NCI-H2107 (cell line): ENCODE measurements at regions not wholly inside any gene's neighbourhood (a gene's known extent, or its start where the extent isn't known, plus 50 kb on each side); places are given as distances from the start of the nearest gene placed in this dataset.
"Not testable (repeated sequence)": the region's sequence is repeated elsewhere in the genome, so short reads cannot be mapped to it uniquely, and the experiment has no call there.

Experiments used
- DNase-seq: peaks from one replicate; lab custom pipeline; 2025; lab: John Stamatoyannopoulos, UW

DNA sequence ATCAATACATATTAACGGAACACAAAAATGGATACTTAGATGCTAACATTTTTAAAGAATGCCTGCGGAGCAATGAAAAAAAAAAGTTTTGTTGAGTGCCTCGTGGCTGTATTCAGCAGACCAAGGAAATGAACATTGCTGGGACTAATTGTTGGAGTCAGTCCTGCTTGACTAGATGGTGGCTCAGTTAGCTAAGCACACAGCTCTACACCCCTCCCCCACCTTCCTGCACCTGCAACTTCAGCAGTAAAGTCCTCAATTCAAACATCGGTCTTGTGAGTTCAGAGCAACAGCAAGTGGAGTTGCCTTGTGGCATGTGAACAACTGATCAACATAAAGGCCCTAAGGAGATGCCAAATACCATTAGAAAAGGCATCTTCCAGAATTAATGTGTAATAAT is 326.0 kb upstream of the NPSR1 start:
- no peak for DNase-seq

DNA sequence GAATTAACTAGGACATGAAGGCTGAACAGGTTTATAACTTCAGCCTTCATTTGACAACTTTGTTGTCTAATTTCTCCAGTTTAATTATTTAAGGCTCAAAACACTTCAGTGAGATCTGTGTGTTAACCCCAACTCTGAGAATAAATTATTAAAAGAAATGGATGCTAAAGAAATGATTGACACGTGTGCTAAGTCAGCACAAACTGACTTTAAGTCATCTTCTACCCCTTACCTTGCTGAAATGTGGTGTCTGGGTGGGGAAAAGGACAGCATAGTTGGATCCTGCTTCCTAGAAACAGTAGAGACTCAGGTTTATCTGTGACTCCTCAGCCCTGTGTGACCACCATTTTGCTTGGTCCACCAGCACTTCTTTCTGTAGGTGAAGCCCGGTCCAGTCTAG is 324.8 kb upstream of the NPSR1 start:
- DNase-seq: no peak

DNA sequence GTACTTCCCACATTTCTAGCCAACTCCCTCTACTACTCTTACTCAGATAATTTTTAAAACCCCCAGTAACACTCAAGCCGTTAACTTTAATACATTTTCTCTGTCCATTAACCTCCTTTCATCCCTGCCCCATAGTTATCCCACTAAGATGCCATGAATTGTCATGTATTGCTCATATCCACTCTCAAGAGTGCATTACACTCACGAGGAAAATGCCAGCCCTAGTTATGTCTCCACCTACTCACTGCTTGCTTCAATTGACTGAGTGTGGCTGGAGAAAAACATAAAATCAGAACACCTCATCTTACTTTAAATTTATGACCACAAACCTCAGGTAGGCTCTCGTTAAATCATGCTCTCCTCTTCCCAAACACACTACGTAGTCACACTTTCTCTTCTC is 324.1 kb upstream of the NPSR1 start:
- DNase-seq: no peak

DNA sequence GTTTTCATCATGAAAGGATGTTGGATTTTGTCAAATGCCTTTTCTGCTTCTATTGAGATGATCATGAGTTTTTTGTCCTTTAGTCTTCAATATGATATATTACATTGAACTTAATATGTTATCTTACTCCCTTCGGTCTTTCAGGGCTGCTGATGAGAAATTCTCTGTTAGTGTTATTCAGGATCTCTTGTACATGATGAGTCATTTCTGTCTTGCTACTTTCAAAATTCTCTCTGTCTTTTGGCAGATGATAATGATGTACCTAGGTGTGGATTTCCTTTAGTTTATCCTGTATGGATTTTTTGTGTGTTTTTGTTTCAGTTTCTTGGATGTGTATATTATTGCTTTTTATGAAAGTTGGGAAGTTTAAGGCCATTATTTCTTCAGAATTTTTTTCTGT is 320.9 kb upstream of the NPSR1 start:
- no peak for DNase-seq

DNA sequence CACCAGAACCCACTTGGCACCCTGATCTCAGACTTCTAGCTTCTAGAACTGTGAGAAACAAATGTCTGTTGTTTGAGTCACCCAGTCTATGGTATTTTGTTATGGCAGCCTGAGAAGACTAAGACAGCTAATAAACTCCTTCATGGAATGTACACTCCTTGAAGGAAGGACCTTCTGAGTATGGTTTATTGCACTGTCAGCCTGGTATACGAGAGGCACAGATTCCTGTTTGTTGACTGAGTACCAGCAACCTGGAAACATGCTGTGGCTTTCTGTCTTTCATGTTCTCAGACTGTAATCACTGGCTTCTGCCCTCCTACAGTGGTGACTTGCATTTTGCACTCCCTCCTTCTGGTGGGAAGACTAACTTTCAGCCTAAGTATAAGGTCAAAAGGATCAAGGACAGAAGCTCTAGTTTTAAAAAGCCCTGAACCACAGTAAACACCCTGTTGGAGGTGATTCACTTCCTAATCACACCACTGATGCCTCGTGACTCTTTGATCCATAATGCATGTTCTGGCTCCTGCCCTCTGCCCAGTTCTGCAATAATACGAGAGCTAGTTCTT is 319.0 kb upstream of the NPSR1 start:
- DNase-seq: no peak

DNA sequence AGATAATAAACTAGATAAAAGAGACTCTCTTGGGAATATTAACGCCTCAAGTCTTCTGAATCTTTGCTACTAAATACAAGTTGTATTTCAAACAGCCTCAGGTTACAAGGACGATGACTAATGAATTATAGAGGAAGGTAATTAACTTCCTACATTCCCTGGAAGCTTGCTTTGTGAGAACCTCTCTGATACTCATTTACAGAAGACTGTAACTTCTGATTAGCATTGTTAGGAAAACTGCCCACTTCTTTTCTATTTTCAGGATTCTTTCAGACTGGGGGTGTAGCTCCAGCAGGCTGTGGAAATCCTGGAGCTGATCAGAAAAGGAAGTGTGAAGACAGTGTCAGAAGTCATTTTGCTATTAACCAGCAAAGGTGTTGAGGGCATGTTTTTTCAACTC is 316.7 kb upstream of the NPSR1 start:
- no peak for DNase-seq

DNA sequence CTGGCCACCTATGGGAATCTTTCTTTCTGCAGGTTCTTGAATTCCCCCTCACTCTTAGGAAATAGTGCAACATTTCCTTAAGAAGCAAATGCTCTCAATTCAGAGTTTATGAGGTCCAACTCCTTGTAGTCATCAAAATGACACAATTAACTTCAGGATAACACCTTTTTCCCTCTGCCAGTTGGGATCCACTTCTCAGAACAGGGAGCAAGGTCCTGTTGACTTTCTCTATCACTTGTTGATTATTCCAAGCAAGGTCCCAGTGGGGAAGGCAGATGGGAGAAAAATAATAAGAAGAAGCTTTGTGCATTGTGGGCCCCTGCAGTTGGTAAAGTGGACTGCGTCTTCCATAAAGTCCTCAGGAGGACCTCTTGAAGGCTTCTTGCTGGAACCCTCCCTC is 315.6 kb upstream of the NPSR1 start:
- DNase-seq: no peak

DNA sequence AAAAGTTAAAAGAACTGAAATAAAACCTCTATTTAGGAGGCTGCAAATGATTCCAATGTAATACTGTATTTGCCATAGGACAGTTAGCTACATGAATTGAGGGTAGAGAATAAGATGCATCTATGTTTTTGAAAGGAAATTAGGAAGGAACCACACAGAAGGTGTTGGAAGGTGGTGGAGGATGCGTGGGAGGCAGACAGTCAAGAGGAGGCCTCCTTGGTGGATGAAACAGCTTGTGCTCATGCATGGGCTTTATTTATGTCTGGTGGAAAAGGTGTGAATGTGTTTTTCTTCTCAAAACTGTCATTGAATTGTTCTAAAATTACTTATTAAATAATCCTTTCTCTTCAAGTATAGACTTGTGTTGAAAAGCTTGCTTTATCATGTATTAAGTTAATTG is 314.4 kb upstream of the NPSR1 start:
- DNase-seq: no peak

DNA sequence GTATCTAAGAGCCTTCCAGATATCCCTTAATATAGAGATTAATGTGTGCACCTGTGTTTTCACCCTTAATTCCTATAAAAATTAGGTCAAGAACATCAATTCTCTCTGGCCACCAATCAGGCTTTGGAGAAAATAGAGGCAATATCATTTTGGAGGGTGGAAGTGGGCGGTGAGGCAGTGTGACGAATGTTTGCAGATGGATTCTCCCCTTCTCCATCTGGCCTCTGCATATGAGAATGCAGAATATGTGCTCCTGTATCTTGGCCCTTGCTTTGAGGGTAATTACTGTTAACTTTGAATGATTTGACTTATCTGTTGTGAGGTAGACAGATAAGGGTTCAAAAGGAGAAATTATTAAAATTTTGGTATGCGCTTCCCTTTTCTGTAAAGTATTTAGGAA is 304.0 kb upstream of the NPSR1 start:
- no peak for DNase-seq

DNA sequence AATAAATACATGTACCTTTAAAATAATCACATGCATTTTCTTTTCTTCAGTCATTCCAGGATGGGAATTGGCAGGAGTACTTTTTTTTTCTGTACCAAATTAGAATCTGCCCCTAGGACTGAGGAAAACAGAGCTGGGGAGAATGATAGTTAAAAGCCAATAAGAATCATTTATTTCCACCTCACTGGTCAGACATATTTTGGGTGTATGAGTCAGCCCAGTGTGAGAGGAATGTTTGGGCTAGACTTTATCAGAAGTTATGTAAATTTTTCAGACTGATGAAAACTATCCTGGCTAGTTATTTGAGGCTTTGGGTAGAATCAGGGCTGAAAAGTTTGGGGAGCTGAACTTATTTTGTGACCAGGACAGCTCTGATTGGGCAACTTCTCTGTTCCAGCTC is 303.1 kb upstream of the NPSR1 start:
- no peak for DNase-seq

DNA sequence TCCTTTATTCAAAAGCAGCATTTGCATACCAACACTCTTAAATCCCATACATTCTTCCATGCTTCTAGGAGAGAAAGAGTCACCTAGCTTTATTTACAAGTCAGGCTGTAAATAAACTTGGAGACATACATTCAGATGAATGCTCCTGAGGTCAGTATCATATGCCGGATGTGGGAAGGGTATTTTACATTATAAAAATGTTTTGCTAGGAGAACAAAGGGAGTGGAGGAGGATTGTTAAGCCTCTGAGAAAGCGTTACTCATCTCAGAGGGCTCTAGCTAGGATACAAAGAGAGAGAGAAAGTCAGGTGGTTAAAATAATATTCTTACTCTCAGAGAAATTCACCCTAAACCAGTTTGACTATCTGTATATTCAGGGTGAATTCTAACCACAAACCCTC is 300.9 kb upstream of the NPSR1 start:
- no peak for DNase-seq

DNA sequence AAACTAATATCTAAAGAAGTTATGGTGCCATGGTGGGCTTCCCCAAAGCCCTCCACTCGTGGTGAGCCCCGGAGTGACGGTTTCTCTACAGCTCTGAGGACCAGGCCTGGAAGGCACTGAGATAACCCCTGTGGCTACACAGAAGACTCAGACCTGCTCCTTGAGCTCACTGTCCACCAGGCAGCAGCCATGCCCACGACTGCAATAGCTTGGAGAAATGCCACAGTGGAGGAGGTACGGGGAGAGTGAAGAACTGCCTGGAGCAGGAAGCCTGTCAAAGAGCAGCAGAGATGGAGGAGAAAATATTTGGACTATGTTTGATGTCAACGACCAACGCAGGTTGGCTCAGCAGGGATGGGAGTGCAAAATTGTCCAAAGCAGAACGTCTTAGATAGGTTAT is 300.1 kb upstream of the NPSR1 start:
- no peak for DNase-seq

DNA sequence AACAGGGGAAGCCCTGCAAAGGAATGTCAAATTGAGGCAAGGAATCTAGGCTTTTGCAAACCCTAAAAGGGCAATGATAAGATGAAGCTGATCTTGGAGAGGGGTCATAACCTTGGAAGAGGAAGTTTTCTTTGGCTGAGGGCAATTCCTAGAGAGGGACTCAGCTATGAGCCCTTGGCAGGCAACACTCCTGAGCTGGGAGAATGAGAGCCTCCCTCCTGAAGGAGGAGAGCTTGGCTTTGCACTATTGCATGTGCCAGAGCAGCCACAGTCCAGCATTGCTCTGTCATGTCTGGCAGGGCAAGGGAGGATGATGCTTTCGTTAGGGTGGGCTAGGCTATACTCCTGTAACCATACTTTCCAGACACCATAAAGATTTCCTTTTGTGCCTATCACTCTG is 299.4 kb upstream of the NPSR1 start:
- DNase-seq: not testable (repeated sequence)

DNA sequence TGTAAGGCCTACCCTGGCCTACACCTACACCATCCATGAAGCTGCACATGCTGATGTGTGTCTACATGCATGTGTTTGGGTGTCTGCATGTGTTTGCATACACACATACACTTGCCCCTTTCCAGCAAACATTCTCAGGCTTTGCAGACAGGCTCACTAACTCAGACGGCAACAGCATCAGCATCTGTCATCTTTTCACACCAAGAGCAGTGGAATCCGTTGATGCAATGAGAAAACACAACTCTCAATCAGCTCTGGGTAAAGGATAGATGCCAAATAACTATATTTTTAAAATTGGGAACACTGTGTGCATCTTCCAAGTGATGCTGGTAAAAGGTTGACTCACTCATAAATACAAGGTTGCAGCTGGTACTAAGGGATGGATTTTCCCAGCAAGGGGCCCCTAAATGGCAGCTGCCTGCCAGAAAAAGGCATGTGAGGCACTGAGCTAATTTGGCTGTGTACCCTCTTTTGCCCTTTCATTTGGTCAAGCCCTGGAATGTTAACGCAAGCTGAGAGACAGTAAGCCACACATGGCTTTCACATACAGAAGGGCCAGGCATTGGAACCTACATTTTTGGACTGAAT is 296.3 kb upstream of the NPSR1 start:
- no peak for DNase-seq

DNA sequence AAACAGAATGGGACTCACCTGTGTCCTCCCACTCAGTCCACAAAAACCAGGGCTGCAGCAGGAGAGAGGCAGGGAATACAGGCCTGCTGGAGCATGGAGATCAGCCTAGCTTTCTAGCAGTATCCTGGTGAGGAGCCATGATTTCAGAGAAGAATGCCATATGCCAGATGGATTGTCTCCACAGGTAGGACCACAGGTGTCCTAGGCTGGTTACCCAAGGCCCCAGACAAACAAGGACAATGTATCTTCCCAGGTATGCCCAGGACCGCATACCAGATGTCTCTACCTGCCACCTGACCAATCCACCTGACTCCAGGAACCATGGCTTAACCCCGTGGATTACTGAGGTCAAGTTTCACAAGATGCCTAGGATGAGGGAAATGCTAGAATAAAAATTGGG is 295.4 kb upstream of the NPSR1 start:
- DNase-seq: no peak

DNA sequence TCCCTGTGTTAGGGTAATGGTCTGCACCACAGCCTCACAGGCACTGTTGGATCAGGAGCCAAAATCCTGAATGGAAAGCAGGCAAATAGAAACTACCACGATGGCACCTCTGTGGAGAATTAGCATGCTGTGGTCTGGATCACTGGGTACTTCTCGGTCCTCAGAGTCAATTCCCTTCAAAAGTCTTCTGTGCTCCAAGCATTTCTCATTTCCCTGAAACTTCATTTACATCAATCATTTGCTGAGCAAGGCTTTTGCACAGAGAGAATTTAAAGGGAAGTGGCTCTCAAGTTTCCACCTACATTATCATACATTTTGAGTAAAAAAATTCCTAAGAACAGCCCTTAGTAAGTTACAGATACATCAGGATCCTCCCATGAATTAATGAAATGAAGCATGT is 293.9 kb upstream of the NPSR1 start:
- no peak for DNase-seq

DNA sequence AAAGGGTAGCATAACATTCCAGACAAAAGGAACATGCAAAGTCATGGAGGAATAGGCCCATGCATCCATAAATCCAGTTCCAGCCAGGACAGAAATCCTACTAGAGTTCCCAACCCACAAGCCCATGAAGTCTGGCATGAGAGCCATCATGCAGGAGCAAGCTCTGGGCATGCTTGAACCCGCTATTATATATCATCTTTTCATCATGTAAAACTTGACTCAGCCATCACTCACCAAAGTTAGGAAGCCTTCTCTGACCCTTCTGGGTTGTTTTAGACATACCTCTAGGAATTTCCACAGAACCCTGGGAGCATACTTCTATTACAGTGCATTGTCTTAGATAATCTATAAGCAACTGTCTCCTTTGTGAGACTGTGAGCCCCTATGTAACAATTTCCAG is 293.0 kb upstream of the NPSR1 start:
- no peak for DNase-seq

DNA sequence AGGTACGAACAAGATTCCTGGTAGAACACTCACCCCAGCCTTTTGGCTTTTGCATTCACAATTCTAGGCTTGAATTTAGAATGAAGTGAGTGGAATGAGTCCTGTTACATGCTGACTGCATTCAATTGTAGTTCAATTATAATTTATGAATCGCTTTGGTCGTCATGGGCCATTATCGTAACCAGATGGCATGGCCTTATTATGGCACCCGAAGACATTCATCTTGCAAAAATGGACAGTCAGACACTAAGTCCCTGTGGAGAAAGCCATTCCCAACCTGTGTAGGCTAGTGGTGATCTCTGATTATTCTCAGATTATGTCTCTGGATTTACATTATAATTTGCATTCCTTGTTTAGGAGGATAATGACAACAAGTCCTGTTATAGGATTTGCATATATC is 292.4 kb upstream of the NPSR1 start:
- no peak for DNase-seq

DNA sequence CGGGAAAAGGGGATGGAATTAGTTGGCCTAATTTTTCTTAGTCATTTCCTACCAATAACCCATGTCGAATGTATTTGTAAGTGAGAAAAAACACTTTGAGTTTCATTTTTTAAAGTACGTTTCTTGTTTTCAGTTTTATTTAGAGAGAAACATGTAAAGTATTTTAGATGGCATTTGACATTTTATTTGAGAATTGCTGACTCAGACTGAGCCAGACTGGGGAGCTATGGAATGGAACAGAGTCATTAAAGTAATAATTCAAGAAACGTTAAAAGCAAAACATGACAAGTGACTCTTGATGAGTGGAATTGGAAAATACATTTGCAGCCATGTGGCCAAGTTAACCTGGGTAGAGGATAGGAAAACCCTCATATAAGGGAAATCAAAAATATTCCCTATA is 286.1 kb upstream of the NPSR1 start:
- DNase-seq: no peak

DNA sequence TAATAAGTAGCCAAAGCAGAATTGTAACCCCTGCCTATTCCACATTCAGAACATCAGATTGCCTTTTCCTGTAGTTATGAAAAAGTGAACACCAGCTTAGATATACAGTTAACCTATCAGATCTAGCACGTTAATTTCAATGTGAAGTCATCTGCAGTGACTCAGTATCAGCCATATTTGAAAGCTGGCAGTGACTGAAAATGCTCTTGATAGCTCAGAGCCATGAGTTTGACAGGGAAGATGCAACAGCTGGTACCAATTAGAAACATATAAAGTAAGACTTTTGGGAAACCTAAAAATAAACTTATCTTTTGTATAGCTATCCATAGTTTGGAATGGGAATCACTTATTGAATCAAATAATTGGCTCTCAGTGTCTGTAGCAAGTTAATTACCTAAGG is 284.1 kb upstream of the NPSR1 start:
- DNase-seq: no peak

DNA sequence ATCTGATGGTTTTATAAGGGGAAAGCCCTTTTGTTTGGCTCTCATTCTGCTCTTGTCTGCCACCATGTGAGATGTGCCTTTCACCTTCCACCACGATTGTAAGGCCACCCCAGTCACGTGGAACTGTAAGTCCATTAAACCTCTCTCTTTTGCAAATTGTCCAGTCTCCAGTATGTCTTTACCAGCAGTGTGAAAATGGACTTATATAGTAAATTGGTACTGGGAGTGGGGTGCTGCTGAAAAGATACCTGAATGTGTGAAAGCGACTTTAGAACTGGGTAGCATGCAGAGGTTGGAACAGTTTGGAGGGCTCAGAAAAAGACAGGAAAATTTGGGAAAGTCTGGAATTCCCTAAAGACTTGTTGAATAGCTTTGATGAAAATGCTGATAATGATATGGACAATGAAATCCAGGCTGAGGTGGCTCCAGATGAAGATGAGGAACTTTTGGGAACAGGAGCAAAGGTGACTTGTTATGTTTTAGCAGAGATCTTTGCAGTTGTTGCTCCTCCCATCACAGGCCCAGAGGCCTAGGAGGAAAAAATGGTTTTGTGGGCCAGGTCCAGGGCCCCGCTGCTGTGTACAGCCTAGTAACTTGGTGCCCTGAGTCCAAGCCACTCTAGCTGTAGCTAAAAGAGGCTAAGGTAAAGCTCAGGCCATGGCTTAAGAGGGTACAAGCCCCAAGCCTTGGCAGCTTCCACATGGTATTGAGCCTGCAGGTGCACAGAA is 275.7 kb upstream of the NPSR1 start:
- DNase-seq: no peak

DNA sequence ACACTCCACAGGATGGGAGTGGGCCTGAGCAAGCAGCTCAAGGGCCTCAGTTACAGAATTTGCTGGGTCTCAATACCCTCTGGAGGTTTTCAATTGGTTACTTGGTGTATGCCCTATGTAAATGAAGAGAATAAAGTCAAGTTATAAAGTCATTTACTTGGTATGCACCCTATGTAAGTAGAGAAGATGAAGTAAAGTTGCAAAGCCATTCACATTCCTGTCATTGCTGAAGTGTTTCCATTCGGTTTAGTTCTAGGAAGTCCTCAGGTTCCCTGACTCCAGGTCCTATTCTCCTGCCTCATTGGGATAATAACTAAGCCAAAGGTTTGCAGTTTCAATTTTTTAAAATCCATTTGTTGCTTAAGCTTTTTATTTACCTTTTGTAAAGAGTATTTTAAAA is 272.6 kb upstream of the NPSR1 start:
- DNase-seq: no peak

DNA sequence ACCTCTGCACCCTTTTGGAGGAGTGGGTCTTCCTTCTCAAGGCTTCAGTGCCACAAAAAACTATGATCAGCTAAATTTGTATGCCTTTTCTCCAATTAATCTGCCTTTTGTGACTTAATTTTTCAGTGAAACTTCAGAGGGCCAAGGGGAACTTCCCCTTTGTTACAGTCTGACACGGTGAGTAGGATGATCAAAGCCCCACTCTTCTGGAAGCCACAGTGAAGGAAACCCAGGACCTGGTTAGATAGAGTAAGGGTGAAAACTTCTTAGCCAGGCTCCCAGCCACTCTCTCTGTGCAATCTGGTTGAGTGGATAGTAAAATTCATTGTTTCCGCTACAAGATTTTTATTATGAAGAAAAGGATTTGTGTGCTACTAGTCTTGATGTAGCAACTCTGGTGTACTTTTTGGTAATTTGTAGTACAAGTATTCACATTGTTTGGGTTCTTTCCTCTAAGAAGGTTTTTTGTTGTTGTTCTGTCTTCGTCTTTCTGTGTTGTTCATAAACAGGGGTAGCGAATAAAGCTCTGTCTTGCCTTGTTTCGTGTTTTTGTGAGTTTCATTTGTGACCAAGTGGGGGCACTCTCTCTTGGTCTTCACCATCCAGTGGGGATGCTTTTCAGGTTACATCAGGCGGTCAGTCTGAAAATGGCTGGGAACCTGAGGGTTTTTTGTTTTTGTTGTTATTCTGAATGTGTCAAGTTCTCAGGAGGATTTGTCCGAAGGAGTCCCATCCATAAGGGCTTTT is 268.5 kb upstream of the NPSR1 start:
- no peak for DNase-seq
